Liver (tissue), 8 donors: ENCODE measurements at regions not wholly inside any gene's neighbourhood (a gene's known extent, or its start where the extent isn't known, plus 50 kb on each side); places are given as distances from the start of the nearest gene placed in this dataset.

Source experiments
- DNase-seq: peaks from one replicate; pipeline ENCODE4 v3.0.0-alpha.2; 2017; ENCODE audit warnings: low spot score
- H3K27ac ChIP-seq, 2 donors: one replicate each; pipeline ENCODE4 v1.7.0; 2013; ENCODE audit warnings: inconsistent platforms in 2 of 2, low read length in 2 of 2, control low read depth in 1 of 2, low read depth in 1 of 2, mild to moderate bottlenecking in 1 of 2
- H3K27me3 ChIP-seq, 4 donors: one replicate each; pipeline versions ENCODE4 v1.6.1 to v1.7.0; 2013; ENCODE audit warnings: low read length in 3 of 4, inconsistent platforms in 1 of 4, mild to moderate bottlenecking in 1 of 4, moderate library complexity in 1 of 4; ENCODE audit not compliant: control insufficient read depth in 4 of 4, insufficient read depth in 4 of 4
- H3K36me3 ChIP-seq, 4 donors: one replicate each; pipeline versions ENCODE4 v1.6.1 to v1.7.0; 2013; ENCODE audit warnings: low read length in 3 of 4, mild to moderate bottlenecking in 3 of 4, low read depth in 1 of 4, moderate library complexity in 1 of 4; ENCODE audit not compliant: control insufficient read depth in 4 of 4, insufficient read depth in 3 of 4
- H3K4me1 ChIP-seq, 4 donors: one replicate each; pipeline versions ENCODE4 v1.6.1 to v1.7.0; 2013; ENCODE audit warnings: low read length in 3 of 4, mild to moderate bottlenecking in 3 of 4, moderate library complexity in 1 of 4; ENCODE audit not compliant: control insufficient read depth in 4 of 4, insufficient read depth in 4 of 4
- H3K4me3 ChIP-seq, 3 donors: one replicate each; pipeline versions ENCODE4 v1.6.1 to v1.7.0; 2013; ENCODE audit warnings: low read length in 3 of 3, control low read depth in 1 of 3, low read depth in 1 of 3, mild to moderate bottlenecking in 1 of 3
- H3K9ac ChIP-seq, 2 donors: one replicate each; pipeline ENCODE4 v1.7.0; 2013; ENCODE audit warnings: low read length in 2 of 2, mild to moderate bottlenecking in 2 of 2, moderate library complexity in 2 of 2, control low read depth in 1 of 2, low read depth in 1 of 2
- H3K9me3 ChIP-seq, 4 donors: one replicate each; pipeline versions ENCODE4 v1.6.1 to v1.7.0; 2013; ENCODE audit warnings: low read length in 3 of 4; ENCODE audit not compliant: control insufficient read depth in 4 of 4
- EGR1 ChIP-seq, 2 donors: IDR thresholded peaks; 2 replicates each; pipeline ENCODE4 v1.6.1; 2016 to 2018; ENCODE audit warnings: antibody characterized with exemption in 2 of 2, low read depth in 2 of 2
- FOXA1 ChIP-seq: IDR thresholded peaks from 2 replicates; pipeline ENCODE4 v1.6.1; 2016; ENCODE audit warnings: antibody characterized with exemption
- FOXA2 ChIP-seq: IDR thresholded peaks from 2 replicates; pipeline ENCODE4 v1.6.1; 2016; ENCODE audit warnings: antibody characterized with exemption
- GABPA ChIP-seq, 2 donors: IDR thresholded peaks in 1 of 2; conservative IDR thresholded peaks in 1 of 2; 2 replicates each; pipeline ENCODE4 v1.6.1; 2016; ENCODE audit warnings: antibody characterized with exemption in 2 of 2, mild to moderate bottlenecking in 1 of 2, moderate library complexity in 1 of 2
- HNF4A ChIP-seq, 2 donors: conservative IDR thresholded peaks; 2 replicates each; pipeline ENCODE4 v1.6.1; 2016; ENCODE audit warnings: antibody characterized with exemption in 2 of 2, mild to moderate bottlenecking in 2 of 2
- JUND ChIP-seq, 2 donors: IDR thresholded peaks; 2 replicates each; pipeline ENCODE4 v1.6.1; 2016; ENCODE audit warnings: antibody characterized with exemption in 2 of 2
- RXRA ChIP-seq, 2 donors: IDR thresholded peaks; 2 replicates each; pipeline ENCODE4 v1.6.1; 2017 to 2018; ENCODE audit warnings: antibody characterized with exemption in 2 of 2, mild to moderate bottlenecking in 1 of 2
- SP1 ChIP-seq: IDR thresholded peaks from 2 replicates; pipeline ENCODE4 v1.6.1; 2018; ENCODE audit warnings: antibody characterized with exemption, mild to moderate bottlenecking
- TAF1 ChIP-seq: conservative IDR thresholded peaks from 2 replicates; pipeline ENCODE4 v1.6.1; 2016; ENCODE audit warnings: antibody characterized with exemption, mild to moderate bottlenecking
- WGBS: extraction: QIAGEN DNeasy Blood & Tissue Kit; methylation state at CpG from one replicate; pipeline ENCODE4 v1.1.7; 2013; 5-methylcytosine and 5-hydroxymethylcytosine counted together
- TF ChIP-seq, protein P1 (sequence below): IDR thresholded peaks from 2 replicates; pipeline ENCODE4 v1.6.1; 2016; ENCODE audit warnings: antibody characterized with exemption
- TF ChIP-seq, protein P2 (sequence below): fragments of 150-350 bp; IDR thresholded peaks from 2 replicates; pipeline ENCODE4 v1.5.1; 2017; ENCODE audit warnings: improper control_type of control experiment, low read depth, low read length; ENCODE audit not compliant: missing input control
- TF ChIP-seq, protein P3 (sequence below): IDR thresholded peaks from 2 replicates; pipeline ENCODE4 v1.6.1; 2016; ENCODE audit warnings: antibody characterized with exemption
- TF ChIP-seq, protein P4 (sequence below): IDR thresholded peaks from 2 replicates; pipeline ENCODE4 v1.6.1; 2016; ENCODE audit warnings: antibody characterized with exemption
- donor health status: healthy.
- donor health status: healthy.
- donor health status: healthy.
- donor health status: healthy.
- donor health status: healthy.

DNA sequence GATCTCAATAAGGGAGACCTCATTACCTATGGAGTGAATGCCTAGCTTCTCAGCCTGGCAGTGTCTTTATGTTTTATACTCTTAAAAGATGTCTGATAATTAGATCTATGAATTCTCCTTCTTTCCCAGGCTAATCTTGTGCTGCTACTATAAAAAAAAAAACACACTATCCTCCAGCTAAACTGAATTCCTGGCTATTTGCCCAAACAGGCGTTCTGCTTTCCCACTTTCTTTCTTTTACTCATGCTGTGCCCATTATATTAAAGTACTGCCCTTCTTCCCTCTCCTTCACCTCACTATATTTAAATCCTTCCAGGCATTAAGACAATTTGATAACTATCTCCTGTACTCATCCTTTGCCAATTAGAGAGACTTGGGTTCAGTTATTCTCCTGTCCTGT is 1134.9 kb downstream of the ROBO2 start:
- TF ChIP-seq, protein P1, sequence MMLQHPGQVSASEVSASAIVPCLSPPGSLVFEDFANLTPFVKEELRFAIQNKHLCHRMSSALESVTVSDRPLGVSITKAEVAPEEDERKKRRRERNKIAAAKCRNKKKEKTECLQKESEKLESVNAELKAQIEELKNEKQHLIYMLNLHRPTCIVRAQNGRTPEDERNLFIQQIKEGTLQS = no peak
- TF ChIP-seq GABPA (IDR thresholded peaks at IDR 0.05 in 1 of 2, conservative IDR thresholded peaks at IDR 0.05 in 1 of 2) (no peak), FOXA2 (no peak)
- TF ChIP-seq, protein P2, sequence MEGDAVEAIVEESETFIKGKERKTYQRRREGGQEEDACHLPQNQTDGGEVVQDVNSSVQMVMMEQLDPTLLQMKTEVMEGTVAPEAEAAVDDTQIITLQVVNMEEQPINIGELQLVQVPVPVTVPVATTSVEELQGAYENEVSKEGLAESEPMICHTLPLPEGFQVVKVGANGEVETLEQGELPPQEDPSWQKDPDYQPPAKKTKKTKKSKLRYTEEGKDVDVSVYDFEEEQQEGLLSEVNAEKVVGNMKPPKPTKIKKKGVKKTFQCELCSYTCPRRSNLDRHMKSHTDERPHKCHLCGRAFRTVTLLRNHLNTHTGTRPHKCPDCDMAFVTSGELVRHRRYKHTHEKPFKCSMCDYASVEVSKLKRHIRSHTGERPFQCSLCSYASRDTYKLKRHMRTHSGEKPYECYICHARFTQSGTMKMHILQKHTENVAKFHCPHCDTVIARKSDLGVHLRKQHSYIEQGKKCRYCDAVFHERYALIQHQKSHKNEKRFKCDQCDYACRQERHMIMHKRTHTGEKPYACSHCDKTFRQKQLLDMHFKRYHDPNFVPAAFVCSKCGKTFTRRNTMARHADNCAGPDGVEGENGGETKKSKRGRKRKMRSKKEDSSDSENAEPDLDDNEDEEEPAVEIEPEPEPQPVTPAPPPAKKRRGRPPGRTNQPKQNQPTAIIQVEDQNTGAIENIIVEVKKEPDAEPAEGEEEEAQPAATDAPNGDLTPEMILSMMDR = no peak
- TF ChIP-seq, protein P3, sequence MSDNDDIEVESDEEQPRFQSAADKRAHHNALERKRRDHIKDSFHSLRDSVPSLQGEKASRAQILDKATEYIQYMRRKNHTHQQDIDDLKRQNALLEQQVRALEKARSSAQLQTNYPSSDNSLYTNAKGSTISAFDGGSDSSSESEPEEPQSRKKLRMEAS = no peak
- H3K36me3 ChIP-seq = no peaks in the 10 kb centered on the region
- H3K4me3 ChIP-seq = no peak overlapping the region
- no peaks in the 10 kb centered on the region for H3K27me3 ChIP-seq
- H3K9me3 ChIP-seq = no peaks in the 10 kb centered on the region
- no peak overlapping the region for H3K9ac ChIP-seq
- no peak overlapping the region for H3K27ac ChIP-seq
- DNase-seq = no peak
- 59% methylated on average over 1 of the region's 1 CpG for WGBS
- no peaks in the 10 kb centered on the region for H3K4me1 ChIP-seq

DNA sequence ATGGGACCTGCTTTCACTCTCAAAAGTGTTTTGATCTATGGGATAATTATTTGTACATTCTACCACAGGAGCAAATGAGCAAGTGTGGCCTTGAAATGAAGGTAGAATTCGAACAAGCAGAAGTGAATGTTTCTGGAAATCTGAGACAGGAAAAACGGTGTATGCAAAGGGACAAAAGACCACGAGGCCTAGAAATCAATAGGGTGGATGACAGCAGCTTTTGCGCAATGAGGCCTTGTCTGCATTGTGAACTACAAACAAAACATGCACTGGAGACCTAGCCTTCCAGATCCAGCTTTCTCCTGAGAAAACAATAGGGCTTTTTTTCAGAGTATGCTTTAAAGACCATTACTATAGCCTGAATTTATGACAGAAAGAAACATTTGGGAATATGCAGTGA is 1137.0 kb downstream of the ROBO2 start:
- WGBS = 41% methylated on average over 4 of the region's 4 CpGs
- Histone ChIP-seq H3K9ac (no peak overlapping the region), H3K27me3 (no peaks in the 10 kb centered on the region), H3K4me3 (no peak overlapping the region), H3K27ac (no peak overlapping the region), H3K4me1 (no peaks in the 10 kb centered on the region), H3K36me3 (no peaks in the 10 kb centered on the region), H3K9me3 (no peaks in the 10 kb centered on the region)
- no peak for DNase-seq
- TF ChIP-seq FOXA1 = no peak
- no peak for TF ChIP-seq HNF4A (conservative IDR thresholded peaks at IDR 0.05)
- TF ChIP-seq SP1 = no peak

DNA sequence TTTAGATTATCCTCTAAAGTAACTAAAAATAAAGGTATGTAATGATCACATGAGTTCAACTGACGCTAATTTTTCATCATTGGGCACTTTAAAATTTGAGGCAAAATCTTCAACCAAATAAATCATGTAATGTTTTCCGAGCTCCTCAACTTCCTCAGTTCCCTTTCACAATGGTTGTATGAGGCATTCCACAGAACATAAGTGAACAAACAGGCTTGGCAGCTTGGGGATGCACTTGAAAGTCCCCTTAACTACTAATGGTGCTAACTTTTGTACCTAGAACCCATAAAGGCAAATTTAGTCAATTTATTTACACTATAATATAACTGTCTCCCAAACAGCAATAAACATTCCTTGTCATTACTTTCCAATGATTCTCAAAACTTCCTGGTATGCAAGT is 1137.9 kb downstream of the ROBO2 start:
- H3K9me3 ChIP-seq = no peaks in the 10 kb centered on the region
- no peaks in the 10 kb centered on the region for H3K4me1 ChIP-seq
- H3K27ac ChIP-seq = no peak overlapping the region
- H3K4me3 ChIP-seq = no peak overlapping the region
- no peak for DNase-seq
- no peak overlapping the region for H3K9ac ChIP-seq
- no peaks in the 10 kb centered on the region for H3K36me3 ChIP-seq
- WGBS = 84% methylated on average over 2 of the region's 2 CpGs
- H3K27me3 ChIP-seq = no peaks in the 10 kb centered on the region
- no peak for TF ChIP-seq TAF1
- TF ChIP-seq, protein P3 = no peak
- TF ChIP-seq RXRA (IDR thresholded peaks at IDR 0.05) = no peak

DNA sequence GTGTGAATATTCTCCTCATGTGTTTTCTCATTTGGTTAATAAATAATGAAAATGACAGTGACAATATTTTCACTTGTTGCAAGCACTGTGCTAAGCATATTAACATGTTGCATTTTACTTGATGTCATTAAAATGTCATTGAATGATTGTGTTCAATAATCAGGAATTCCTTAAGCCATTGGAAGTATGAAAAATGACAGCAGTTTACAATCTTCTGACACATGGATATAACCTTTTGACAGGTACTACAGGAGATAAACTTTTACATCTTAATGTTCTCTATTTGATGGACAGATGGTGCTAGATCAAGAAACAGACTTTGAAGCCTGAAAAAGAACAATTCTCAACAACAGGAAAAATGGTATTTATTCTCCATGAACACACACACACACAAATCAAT is 1138.3 kb downstream of the ROBO2 start:
- Histone ChIP-seq H3K9me3 (no peaks in the 10 kb centered on the region), H3K27me3 (no peaks in the 10 kb centered on the region), H3K4me1 (no peaks in the 10 kb centered on the region), H3K27ac (no peak overlapping the region), H3K4me3 (no peak overlapping the region), H3K36me3 (no peaks in the 10 kb centered on the region), H3K9ac (no peak overlapping the region)
- DNase-seq = no peak
- TF ChIP-seq EGR1 (IDR thresholded peaks at IDR 0.05; ENCODE audit: low read depth in 2 of 2) = no peak
- TF ChIP-seq FOXA1 = no peak
- TF ChIP-seq SP1 = no peak
- no peak for TF ChIP-seq JUND (IDR thresholded peaks at IDR 0.05)
- TF ChIP-seq, protein P4, sequence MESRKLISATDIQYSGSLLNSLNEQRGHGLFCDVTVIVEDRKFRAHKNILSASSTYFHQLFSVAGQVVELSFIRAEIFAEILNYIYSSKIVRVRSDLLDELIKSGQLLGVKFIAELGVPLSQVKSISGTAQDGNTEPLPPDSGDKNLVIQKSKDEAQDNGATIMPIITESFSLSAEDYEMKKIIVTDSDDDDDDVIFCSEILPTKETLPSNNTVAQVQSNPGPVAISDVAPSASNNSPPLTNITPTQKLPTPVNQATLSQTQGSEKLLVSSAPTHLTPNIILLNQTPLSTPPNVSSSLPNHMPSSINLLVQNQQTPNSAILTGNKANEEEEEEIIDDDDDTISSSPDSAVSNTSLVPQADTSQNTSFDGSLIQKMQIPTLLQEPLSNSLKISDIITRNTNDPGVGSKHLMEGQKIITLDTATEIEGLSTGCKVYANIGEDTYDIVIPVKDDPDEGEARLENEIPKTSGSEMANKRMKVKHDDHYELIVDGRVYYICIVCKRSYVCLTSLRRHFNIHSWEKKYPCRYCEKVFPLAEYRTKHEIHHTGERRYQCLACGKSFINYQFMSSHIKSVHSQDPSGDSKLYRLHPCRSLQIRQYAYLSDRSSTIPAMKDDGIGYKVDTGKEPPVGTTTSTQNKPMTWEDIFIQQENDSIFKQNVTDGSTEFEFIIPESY = no peak
- TF ChIP-seq, protein P2 = no peak
- no peak for TF ChIP-seq GABPA (IDR thresholded peaks at IDR 0.05 in 1 of 2, conservative IDR thresholded peaks at IDR 0.05 in 1 of 2)
